SK-N-MC (cell line): ENCODE measurements at regions not wholly inside any gene's neighbourhood (a gene's known extent, or its start where the extent isn't known, plus 50 kb on each side); places are given as distances from the start of the nearest gene placed in this dataset.

Experiments
- EZH2 ChIP-seq: fragments of 200-600 bp; sonication (generic); IDR thresholded peaks from one replicate; pipeline ENCODE4 v1.6.1; 2017; ENCODE audit warnings: antibody characterized with exemption
- POLR2AphosphoS5 ChIP-seq: IDR thresholded peaks from 2 replicates; pipeline ENCODE4 v1.6.1; 2012; ENCODE audit warnings: mild to moderate bottlenecking, low read depth, low read length, borderline replicate concordance

GRCh38 chr5:12477554-12477953, 573.3 kb upstream of the CTNND2 start:
- TF ChIP-seq EZH2 (no peak), POLR2AphosphoS5 (no peak)
